HG03095 (cell line): ENCODE measurements at regions not wholly inside any gene's neighbourhood (a gene's known extent, or its start where the extent isn't known, plus 50 kb on each side); places are given as distances from the start of the nearest gene placed in this dataset.

Experiments used
- ATAC-seq: cut with Tn5 transposase; IDR thresholded peaks from one replicate; pipeline ENCODE4 v1.9.1; 2021; ENCODE audit warnings: moderate library complexity; ENCODE audit not compliant: unreplicated experiment

- ATAC-seq: no peak
These were observed 465.6 kb upstream of the POU3F3 start for GRCh38 chr2:104388296-104388695.

- ATAC-seq: no peak
These were observed 451.1 kb upstream of the POU3F3 start for GRCh38 chr2:104402825-104403224.

- no peak for ATAC-seq
These were observed 449.4 kb upstream of the POU3F3 start for GRCh38 chr2:104404526-104404925.

GRCh38 chr2:104405623-104406022 is 448.3 kb upstream of the POU3F3 start:
- no peak for ATAC-seq

- no peak for ATAC-seq
These were observed 447.6 kb upstream of the POU3F3 start for GRCh38 chr2:104406261-104406726.

- no peak for ATAC-seq
These were observed 446.3 kb upstream of the POU3F3 start for GRCh38 chr2:104407641-104408040.

- ATAC-seq: no peak
These were observed 445.6 kb upstream of the POU3F3 start for GRCh38 chr2:104408266-104408665.

- ATAC-seq: no peak
These were observed 443.8 kb upstream of the POU3F3 start for GRCh38 chr2:104410136-104410535.

GRCh38 chr2:104412384-104412783 is 441.5 kb upstream of the POU3F3 start:
- ATAC-seq: no peak

- no peak for ATAC-seq
These were observed 440.0 kb upstream of the POU3F3 start for GRCh38 chr2:104413890-104414289.

GRCh38 chr2:104415284-104415683 is 438.6 kb upstream of the POU3F3 start:
- no peak for ATAC-seq

- ATAC-seq: no peak
These were observed 437.4 kb upstream of the POU3F3 start for GRCh38 chr2:104416339-104417000.

GRCh38 chr2:104420420-104420819 is 433.5 kb upstream of the POU3F3 start:
- ATAC-seq: no peak

- no peak for ATAC-seq
These were observed 433.0 kb upstream of the POU3F3 start for GRCh38 chr2:104420953-104421352.

- ATAC-seq: no peak
These were observed 427.9 kb upstream of the POU3F3 start for GRCh38 chr2:104425850-104426595.

GRCh38 chr2:104428155-104428554 is 425.8 kb upstream of the POU3F3 start:
- no peak for ATAC-seq

GRCh38 chr2:104429639-104430358 is 424.1 kb upstream of the POU3F3 start:
- no peak for ATAC-seq

- no peak for ATAC-seq
These were observed 423.6 kb upstream of the POU3F3 start for GRCh38 chr2:104430359-104430740.

- no peak for ATAC-seq
These were observed 423.1 kb upstream of the POU3F3 start for GRCh38 chr2:104430852-104431251.

GRCh38 chr2:104431701-104432121 is 422.2 kb upstream of the POU3F3 start:
- ATAC-seq: no peak

- no peak for ATAC-seq
These were observed 421.5 kb upstream of the POU3F3 start for GRCh38 chr2:104432401-104432800.

- no peak for ATAC-seq
These were observed 420.9 kb upstream of the POU3F3 start for GRCh38 chr2:104432991-104433390.
